ENCODE measurements at regions not wholly inside any gene's neighbourhood (a gene's known extent, or its start where the extent isn't known, plus 50 kb on each side); places are given as distances from the start of the nearest gene placed in this dataset.

DNA sequence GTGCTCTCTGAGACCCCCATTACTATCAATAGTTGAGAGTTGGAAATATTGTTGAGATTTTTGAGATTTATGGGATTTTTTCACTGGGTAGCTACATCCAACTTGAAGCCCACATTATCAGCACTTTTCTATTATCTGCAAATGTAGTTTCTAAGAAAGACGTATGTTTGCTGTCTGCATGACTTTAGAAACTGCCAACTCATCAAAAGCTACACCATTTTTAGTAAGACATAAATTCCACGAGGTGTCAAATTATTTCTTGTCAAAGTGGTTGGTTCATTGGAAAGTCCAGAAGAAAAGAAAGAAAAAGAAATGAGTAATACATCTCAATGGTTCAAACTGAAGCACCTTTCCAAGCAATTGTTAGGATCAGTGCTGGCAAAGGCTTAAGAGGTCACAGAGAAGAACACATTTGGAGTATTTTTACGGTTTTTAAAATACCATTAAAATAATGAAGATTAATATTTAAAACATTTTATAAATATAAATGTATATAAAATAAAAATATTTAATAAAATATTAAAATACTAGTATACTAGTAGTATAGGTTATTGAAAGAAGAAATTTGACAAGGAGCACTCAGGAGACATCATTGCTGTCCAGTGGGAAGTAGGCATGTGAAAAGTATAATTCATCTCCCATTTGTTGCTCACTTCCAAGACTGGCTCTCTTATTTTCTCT lies 463.5 kb downstream of the TAFA4 start:
- TF ChIP-seq EZH2 (IDR thresholded peaks at IDR 0.05; ENCODE audit: borderline replicate concordance, low read depth, low read length, poor library complexity, severe bottlenecking), result no peak
- TF ChIP-seq, protein P1, sequence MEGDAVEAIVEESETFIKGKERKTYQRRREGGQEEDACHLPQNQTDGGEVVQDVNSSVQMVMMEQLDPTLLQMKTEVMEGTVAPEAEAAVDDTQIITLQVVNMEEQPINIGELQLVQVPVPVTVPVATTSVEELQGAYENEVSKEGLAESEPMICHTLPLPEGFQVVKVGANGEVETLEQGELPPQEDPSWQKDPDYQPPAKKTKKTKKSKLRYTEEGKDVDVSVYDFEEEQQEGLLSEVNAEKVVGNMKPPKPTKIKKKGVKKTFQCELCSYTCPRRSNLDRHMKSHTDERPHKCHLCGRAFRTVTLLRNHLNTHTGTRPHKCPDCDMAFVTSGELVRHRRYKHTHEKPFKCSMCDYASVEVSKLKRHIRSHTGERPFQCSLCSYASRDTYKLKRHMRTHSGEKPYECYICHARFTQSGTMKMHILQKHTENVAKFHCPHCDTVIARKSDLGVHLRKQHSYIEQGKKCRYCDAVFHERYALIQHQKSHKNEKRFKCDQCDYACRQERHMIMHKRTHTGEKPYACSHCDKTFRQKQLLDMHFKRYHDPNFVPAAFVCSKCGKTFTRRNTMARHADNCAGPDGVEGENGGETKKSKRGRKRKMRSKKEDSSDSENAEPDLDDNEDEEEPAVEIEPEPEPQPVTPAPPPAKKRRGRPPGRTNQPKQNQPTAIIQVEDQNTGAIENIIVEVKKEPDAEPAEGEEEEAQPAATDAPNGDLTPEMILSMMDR (conservative IDR thresholded peaks at IDR 0.05; ENCODE audit: low read depth, low read length), result no peak
